Karpas-422 (cell line): ENCODE measurements at regions not wholly inside any gene's neighbourhood (a gene's known extent, or its start where the extent isn't known, plus 50 kb on each side); places are given as distances from the start of the nearest gene placed in this dataset.
"Not testable (repeated sequence)": the region's sequence is repeated elsewhere in the genome, so short reads cannot be mapped to it uniquely, and the experiment has no call there.

ENCODE experiments used
- DNase-seq: peaks from one replicate; pipeline ENCODE4 v3.0.0-alpha.2; 2015
- H2AFZ ChIP-seq: fragments of 200-600 bp; sonication (generic); 2 replicates; pipeline ENCODE4 v1.6.1; 2014; ENCODE audit warnings: antibody characterized with exemption, low read length, mixed read lengths
- H3K27ac ChIP-seq: fragments of 200-600 bp; sonication (generic); 2 replicates; pipeline ENCODE4 v1.5.1; 2014; ENCODE audit warnings: mild to moderate bottlenecking, low read length, moderate library complexity
- H3K27me3 ChIP-seq: fragments of 200-600 bp; sonication (generic); 2 replicates; pipeline ENCODE4 v1.6.1; 2014; ENCODE audit warnings: low read length, mixed read lengths
- H3K36me3 ChIP-seq: fragments of 200-600 bp; sonication (generic); 2 replicates; pipeline ENCODE4 v1.6.1; 2014; ENCODE audit warnings: low read length, mixed read lengths; ENCODE audit not compliant: insufficient read depth
- H3K4me1 ChIP-seq: fragments of 200-600 bp; sonication (generic); 2 replicates; pipeline ENCODE4 v1.6.1; 2014; ENCODE audit warnings: mild to moderate bottlenecking, low read length, mixed read lengths
- H3K4me2 ChIP-seq: fragments of 200-600 bp; sonication (generic); 2 replicates; pipeline ENCODE4 v1.6.1; 2014; ENCODE audit warnings: low read length, low read depth, mild to moderate bottlenecking; ENCODE audit not compliant: poor library complexity, severe bottlenecking
- H3K4me3 ChIP-seq: fragments of 200-600 bp; sonication (generic); 2 replicates; pipeline ENCODE4 v1.5.1; 2014; ENCODE audit warnings: mild to moderate bottlenecking, antibody characterized with exemption, low read length, mixed read lengths
- H3K79me2 ChIP-seq: fragments of 200-600 bp; sonication (generic); 2 replicates; pipeline ENCODE4 v1.6.1; 2014; ENCODE audit warnings: mild to moderate bottlenecking, low read length, mixed read lengths
- H3K9ac ChIP-seq: fragments of 200-600 bp; sonication (generic); 2 replicates; pipeline ENCODE4 v1.6.0; 2014; ENCODE audit warnings: low read length
- H3K9me2 ChIP-seq: fragments of 200-600 bp; sonication (generic), shearing (Covaris generic); replicated peaks from 2 replicates; pipeline ENCODE4 v1.6.0; 2014; ENCODE audit warnings: mild to moderate bottlenecking, low read length, moderate library complexity; ENCODE audit not compliant: insufficient read depth
- H3K9me3 ChIP-seq: fragments of 300-700, 200-600 bp; sonication (generic); 2 replicates; pipeline ENCODE4 v1.6.1; 2014; ENCODE audit warnings: low read length, mixed read lengths
- H4K20me1 ChIP-seq: fragments of 200-600 bp; sonication (generic); 2 replicates; pipeline ENCODE4 v1.6.1; 2014; ENCODE audit warnings: mild to moderate bottlenecking, antibody characterized with exemption, low read length, low read depth; ENCODE audit not compliant: insufficient read depth

- H3K36me3 ChIP-seq = no peaks in the 10 kb centered on the region; the same call in 1 of the 2 replicates
- H3K9me3 ChIP-seq = no peaks in the 10 kb centered on the region
- H3K79me2 ChIP-seq = peaks cover 14% of the 10 kb centered on the region
- peaks cover 11% of the 10 kb centered on the region for H3K4me1 ChIP-seq
- H2AFZ ChIP-seq = no peak overlapping the region
- H3K4me3 ChIP-seq = no peak overlapping the region
- H3K9me2 ChIP-seq = no peaks in the 10 kb centered on the region
- H3K9ac ChIP-seq = no peak overlapping the region
- H3K27me3 ChIP-seq = no peaks in the 10 kb centered on the region
- no peak overlapping the region for H3K27ac ChIP-seq
- DNase-seq = no peak
- H4K20me1 ChIP-seq = no peaks in the 10 kb centered on the region
- H3K4me2 ChIP-seq = no peak overlapping the region
Observed at GRCh38 chr17:68097161-68097805, 61.7 kb downstream of the KPNA2 start.

- H2AFZ ChIP-seq, H3K4me2 ChIP-seq, H3K36me3 ChIP-seq, DNase-seq, H3K9me2 ChIP-seq, H3K9ac ChIP-seq, H3K27ac ChIP-seq, H3K9me3 ChIP-seq, H3K4me3 ChIP-seq, H3K27me3 ChIP-seq, H4K20me1 ChIP-seq: not testable (repeated sequence)
- H3K79me2 ChIP-seq = peaks cover 32% of the 10 kb centered on the region
- peaks cover 26% of the 10 kb centered on the region for H3K4me1 ChIP-seq
Observed at GRCh38 chr17:68099341-68099753, 63.8 kb downstream of the KPNA2 start.

GRCh38 chr17:68100000-68100641 is 64.6 kb downstream of the KPNA2 start:
- no peak for DNase-seq
- no peak overlapping the region for H3K4me3 ChIP-seq
- H3K9ac ChIP-seq = no peak overlapping the region
- peak overlapping the region; percentile 91 for H3K4me2 ChIP-seq
- H2AFZ ChIP-seq = no peak overlapping the region
- H3K27ac ChIP-seq = no peak overlapping the region
- no peaks in the 10 kb centered on the region for H4K20me1 ChIP-seq
- H3K27me3 ChIP-seq = no peaks in the 10 kb centered on the region
- H3K4me1 ChIP-seq = peaks cover 26% of the 10 kb centered on the region
- no peaks in the 10 kb centered on the region for H3K9me2 ChIP-seq
- no peaks in the 10 kb centered on the region for H3K9me3 ChIP-seq
- no peaks in the 10 kb centered on the region; the same call in 1 of the 2 replicates for H3K36me3 ChIP-seq
- peaks cover 38% of the 10 kb centered on the region for H3K79me2 ChIP-seq

GRCh38 chr17:68101075-68101986 is 65.8 kb downstream of the KPNA2 start:
- H3K9ac ChIP-seq = peak overlapping the region; percentile 97
- H3K9me3 ChIP-seq = no peaks in the 10 kb centered on the region
- H3K27me3 ChIP-seq = no peaks in the 10 kb centered on the region
- H2AFZ ChIP-seq = peak overlapping the region; percentile 79; the same call in 1 of the 2 replicates
- H3K4me1 ChIP-seq = peaks cover 26% of the 10 kb centered on the region
- H3K36me3 ChIP-seq = no peaks in the 10 kb centered on the region; the same call in none of the 2 replicates
- peaks cover 50% of the 10 kb centered on the region for H3K79me2 ChIP-seq
- no peaks in the 10 kb centered on the region for H4K20me1 ChIP-seq
- no peaks in the 10 kb centered on the region for H3K9me2 ChIP-seq
- peak overlapping the region; percentile 94 for H3K4me3 ChIP-seq
- H3K27ac ChIP-seq = peak overlapping the region; percentile 77
- peak; percentile 92 for DNase-seq
- H3K4me2 ChIP-seq = peak overlapping the region; percentile 91

GRCh38 chr17:68101987-68102314 is 66.4 kb downstream of the KPNA2 start:
- Histone ChIP-seq H3K9me2 (no peaks in the 10 kb centered on the region), H3K79me2 (peaks cover 55% of the 10 kb centered on the region), H3K4me2 (peak overlapping the region; percentile 91), H3K27ac (peak overlapping the region; percentile 77), H2AFZ (peak overlapping the region; percentile 79; the same call in 1 of the 2 replicates), H3K9ac (peak overlapping the region; percentile 97), H3K27me3 (no peaks in the 10 kb centered on the region), H3K36me3 (no peaks in the 10 kb centered on the region; the same call in none of the 2 replicates), H4K20me1 (no peaks in the 10 kb centered on the region), H3K9me3 (no peaks in the 10 kb centered on the region), H3K4me1 (peaks cover 26% of the 10 kb centered on the region), H3K4me3 (peak overlapping the region; percentile 94)
- no peak for DNase-seq

GRCh38 chr17:68102318-68102758 is 66.8 kb downstream of the KPNA2 start:
- Histone ChIP-seq H3K27ac (peak overlapping the region; percentile 77), H4K20me1 (no peaks in the 10 kb centered on the region), H3K27me3 (no peaks in the 10 kb centered on the region), H2AFZ (peak overlapping the region; percentile 79; the same call in 1 of the 2 replicates), H3K9me2 (no peaks in the 10 kb centered on the region), H3K9me3 (no peaks in the 10 kb centered on the region), H3K36me3 (peaks cover 2% of the 10 kb centered on the region), H3K4me1 (peaks cover 26% of the 10 kb centered on the region), H3K79me2 (peaks cover 59% of the 10 kb centered on the region), H3K9ac (peak overlapping the region; percentile 97), H3K4me2 (peak overlapping the region; percentile 91), H3K4me3 (peak overlapping the region; percentile 94)
- peak; percentile 71 for DNase-seq

GRCh38 chr17:68103148-68103547 is 67.6 kb downstream of the KPNA2 start:
- peak overlapping the region; percentile 77 for H3K27ac ChIP-seq
- no peak overlapping the region for H2AFZ ChIP-seq
- peak overlapping the region; percentile 94 for H3K4me3 ChIP-seq

GRCh38 chr17:68106085-68106484 is 70.5 kb downstream of the KPNA2 start:
- no peaks in the 10 kb centered on the region for H3K27me3 ChIP-seq
- no peak overlapping the region for H2AFZ ChIP-seq
- no peaks in the 10 kb centered on the region for H4K20me1 ChIP-seq
- no peaks in the 10 kb centered on the region for H3K9me2 ChIP-seq
- H3K9me3 ChIP-seq = no peaks in the 10 kb centered on the region
- peaks cover 19% of the 10 kb centered on the region for H3K4me1 ChIP-seq
- DNase-seq = no peak
- peaks cover 91% of the 10 kb centered on the region for H3K79me2 ChIP-seq
- H3K27ac ChIP-seq = no peak overlapping the region
- no peak overlapping the region for H3K9ac ChIP-seq
- H3K36me3 ChIP-seq = peaks cover 15% of the 10 kb centered on the region
- no peak overlapping the region for H3K4me3 ChIP-seq
- H3K4me2 ChIP-seq = no peak overlapping the region

More at GRCh38 chr17:68103148-68103547, 67.6 kb downstream of the KPNA2 start:
- H3K4me1 ChIP-seq = peaks cover 26% of the 10 kb centered on the region
- H3K27me3 ChIP-seq = no peaks in the 10 kb centered on the region
- peak overlapping the region; percentile 97 for H3K9ac ChIP-seq
- H3K4me2 ChIP-seq = peak overlapping the region; percentile 91
- peaks cover 9% of the 10 kb centered on the region for H3K36me3 ChIP-seq
- H3K9me3 ChIP-seq = no peaks in the 10 kb centered on the region
- H4K20me1 ChIP-seq = no peaks in the 10 kb centered on the region
- peaks cover 67% of the 10 kb centered on the region for H3K79me2 ChIP-seq
- H3K9me2 ChIP-seq = no peaks in the 10 kb centered on the region
- DNase-seq = no peak
